ENCODE measurements at regions not wholly inside any gene's neighbourhood (a gene's known extent, or its start where the extent isn't known, plus 50 kb on each side); places are given as distances from the start of the nearest gene placed in this dataset.

- H3K27me3 ChIP-seq (ENCODE audit: insufficient read depth, low read depth) = no peaks in the 10 kb centered on the region
- TF ChIP-seq, protein P1, sequence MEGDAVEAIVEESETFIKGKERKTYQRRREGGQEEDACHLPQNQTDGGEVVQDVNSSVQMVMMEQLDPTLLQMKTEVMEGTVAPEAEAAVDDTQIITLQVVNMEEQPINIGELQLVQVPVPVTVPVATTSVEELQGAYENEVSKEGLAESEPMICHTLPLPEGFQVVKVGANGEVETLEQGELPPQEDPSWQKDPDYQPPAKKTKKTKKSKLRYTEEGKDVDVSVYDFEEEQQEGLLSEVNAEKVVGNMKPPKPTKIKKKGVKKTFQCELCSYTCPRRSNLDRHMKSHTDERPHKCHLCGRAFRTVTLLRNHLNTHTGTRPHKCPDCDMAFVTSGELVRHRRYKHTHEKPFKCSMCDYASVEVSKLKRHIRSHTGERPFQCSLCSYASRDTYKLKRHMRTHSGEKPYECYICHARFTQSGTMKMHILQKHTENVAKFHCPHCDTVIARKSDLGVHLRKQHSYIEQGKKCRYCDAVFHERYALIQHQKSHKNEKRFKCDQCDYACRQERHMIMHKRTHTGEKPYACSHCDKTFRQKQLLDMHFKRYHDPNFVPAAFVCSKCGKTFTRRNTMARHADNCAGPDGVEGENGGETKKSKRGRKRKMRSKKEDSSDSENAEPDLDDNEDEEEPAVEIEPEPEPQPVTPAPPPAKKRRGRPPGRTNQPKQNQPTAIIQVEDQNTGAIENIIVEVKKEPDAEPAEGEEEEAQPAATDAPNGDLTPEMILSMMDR (conservative IDR thresholded peaks at IDR 0.05) = no peak
- H3F3A ChIP-seq (ENCODE audit: insufficient read depth, low read depth) = no peaks in the 10 kb centered on the region
- intact Hi-C loops (cut with micrococcal nuclease; ENCODE audit: unreplicated experiment) = no loop called here
- H2AFZ ChIP-seq = no peak overlapping the region; the same call in 1 of the 2 replicates
- BruUV-seq (replicated peaks) = no TSS peak
- H4K20me1 ChIP-seq (ENCODE audit: insufficient read depth) = no peaks in the 10 kb centered on the region
- H3K36me3 ChIP-seq (ENCODE audit: low read depth) = no peaks in the 10 kb centered on the region
- H3K4me3 ChIP-seq = no peak overlapping the region
- DNase-seq = no peak
- H3K27ac ChIP-seq = no peak overlapping the region
- no peaks in the 10 kb centered on the region for H3K9me2 ChIP-seq (ENCODE audit: insufficient read depth)
- H3K79me2 ChIP-seq (ENCODE audit: low read depth) = no peaks in the 10 kb centered on the region
- CTCF ChIA-PET = no interaction called here
- H3K4me1 ChIP-seq (replicated peaks; ENCODE audit: insufficient read depth) = no peaks in the 10 kb centered on the region
- H3K9me3 ChIP-seq (ENCODE audit: insufficient read depth, low read depth) = no peaks in the 10 kb centered on the region
- H3K4me2 ChIP-seq = no peak overlapping the region
- POLR2A ChIA-PET (ENCODE audit: unreplicated experiment) = no interaction called here
Observed at GRCh38 chr12:59867055-59867454, 271.2 kb downstream of the SLC16A7 start.

- no peaks in the 10 kb centered on the region for H4K20me1 ChIP-seq (ENCODE audit: insufficient read depth)
- no peak for DNase-seq
- no peak overlapping the region for H3K27ac ChIP-seq
- H3K4me1 ChIP-seq (replicated peaks; ENCODE audit: insufficient read depth) = no peaks in the 10 kb centered on the region
- no peak overlapping the region for H3K4me3 ChIP-seq
- no peaks in the 10 kb centered on the region for H3K79me2 ChIP-seq (ENCODE audit: low read depth)
- ChIA-PET POLR2A (ENCODE audit: unreplicated experiment) (no interaction called here), CTCF (no interaction called here)
- no TSS peak for BruUV-seq (replicated peaks)
- no peak overlapping the region; the same call in 1 of the 2 replicates for H2AFZ ChIP-seq
- no peaks in the 10 kb centered on the region for H3K9me3 ChIP-seq (ENCODE audit: insufficient read depth, low read depth)
- TF ChIP-seq, protein P1 (conservative IDR thresholded peaks at IDR 0.05) = no peak
- TF ChIP-seq EZH2 (IDR thresholded peaks at IDR 0.05; ENCODE audit: low read depth) = no peak
- no peak overlapping the region for H3K4me2 ChIP-seq
- intact Hi-C loops (cut with micrococcal nuclease; ENCODE audit: unreplicated experiment) = no loop called here
- no peaks in the 10 kb centered on the region for H3F3A ChIP-seq (ENCODE audit: insufficient read depth, low read depth)
- H3K36me3 ChIP-seq (ENCODE audit: low read depth) = no peaks in the 10 kb centered on the region
- no peaks in the 10 kb centered on the region for H3K9me2 ChIP-seq (ENCODE audit: insufficient read depth)
- no peaks in the 10 kb centered on the region for H3K27me3 ChIP-seq (ENCODE audit: insufficient read depth, low read depth)
Observed at GRCh38 chr12:59867689-59868088, 271.9 kb downstream of the SLC16A7 start.

DNA sequence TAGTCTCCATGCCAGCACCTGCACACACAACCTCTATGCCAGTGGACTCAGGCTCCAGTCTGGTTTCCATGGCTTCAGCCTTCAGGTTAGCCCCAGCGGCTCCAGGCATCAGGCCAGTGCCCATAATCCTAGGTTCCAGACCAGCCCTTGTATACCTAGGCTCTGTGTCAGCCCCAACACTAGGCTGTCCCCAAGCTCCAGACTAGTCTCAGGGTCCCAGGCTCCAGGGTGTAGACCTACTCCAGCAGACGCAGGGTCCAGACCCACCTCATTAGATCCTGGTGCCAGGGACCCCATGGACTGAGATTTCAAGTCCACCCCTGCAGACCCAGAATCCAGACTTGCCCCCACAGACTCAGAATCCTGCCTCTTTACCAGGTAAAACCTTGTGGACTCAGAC lies 275.9 kb downstream of the SLC16A7 start:
- no peak overlapping the region for H2AFZ ChIP-seq
- no TSS peak for BruUV-seq (replicated peaks)
- no peaks in the 10 kb centered on the region for H3K27me3 ChIP-seq (ENCODE audit: insufficient read depth, low read depth)
- intact Hi-C loops (cut with micrococcal nuclease; ENCODE audit: unreplicated experiment) = no loop called here
- no peaks in the 10 kb centered on the region for H3K79me2 ChIP-seq (ENCODE audit: low read depth)
- no peak overlapping the region for H3K4me2 ChIP-seq
- no peak overlapping the region for H3K4me3 ChIP-seq
- no peaks in the 10 kb centered on the region for H3K4me1 ChIP-seq (replicated peaks; ENCODE audit: insufficient read depth)
- ChIA-PET POLR2A (ENCODE audit: unreplicated experiment) (no interaction called here), CTCF (no interaction called here)
- H3F3A ChIP-seq (ENCODE audit: insufficient read depth, low read depth) = no peaks in the 10 kb centered on the region
- H4K20me1 ChIP-seq (ENCODE audit: insufficient read depth) = no peaks in the 10 kb centered on the region
- no peaks in the 10 kb centered on the region for H3K9me3 ChIP-seq (ENCODE audit: insufficient read depth, low read depth)
- no peak overlapping the region for H3K27ac ChIP-seq
- TF ChIP-seq, protein P1 (conservative IDR thresholded peaks at IDR 0.05) = no peak
- TF ChIP-seq EZH2 (IDR thresholded peaks at IDR 0.05; ENCODE audit: low read depth) = no peak
- H3K9me2 ChIP-seq (ENCODE audit: insufficient read depth) = no peaks in the 10 kb centered on the region
- no peak for DNase-seq
- no peaks in the 10 kb centered on the region for H3K36me3 ChIP-seq (ENCODE audit: low read depth)
